ENCODE measurements at regions not wholly inside any gene's neighbourhood (a gene's known extent, or its start where the extent isn't known, plus 50 kb on each side); places are given as distances from the start of the nearest gene placed in this dataset.

- Histone ChIP-seq H3K9me3 (ENCODE audit: low read depth) (no peaks in the 10 kb centered on the region), H3K36me3 (no peaks in the 10 kb centered on the region), H3K4me3 (no peak overlapping the region), H3K27me3 (no peaks in the 10 kb centered on the region), H3K4me1 (ENCODE audit: low read depth) (peaks cover 16% of the 10 kb centered on the region), H3K27ac (no peak overlapping the region)
- DNase-seq (ENCODE audit: low read depth in 1 of 2, low spot score in 1 of 2), result no peak
- no peak for TF ChIP-seq CTCF (IDR thresholded peaks at IDR 0.05; ENCODE audit: low read depth, low read length)
These were observed 437.3 kb upstream of the SMIM21 start for GRCh38 chr18:75864816-75865215.

GRCh38 chr18:75863696-75864095 is 436.2 kb upstream of the SMIM21 start:
- TF ChIP-seq CTCF (IDR thresholded peaks at IDR 0.05; ENCODE audit: low read depth, low read length), result no peak
- Histone ChIP-seq H3K36me3 (no peaks in the 10 kb centered on the region), H3K4me1 (ENCODE audit: low read depth) (peaks cover 4% of the 10 kb centered on the region), H3K27me3 (no peaks in the 10 kb centered on the region), H3K4me3 (no peak overlapping the region), H3K9me3 (ENCODE audit: low read depth) (no peaks in the 10 kb centered on the region), H3K27ac (no peak overlapping the region)
- DNase-seq (ENCODE audit: low read depth in 1 of 2, low spot score in 1 of 2), result no peak

DNA sequence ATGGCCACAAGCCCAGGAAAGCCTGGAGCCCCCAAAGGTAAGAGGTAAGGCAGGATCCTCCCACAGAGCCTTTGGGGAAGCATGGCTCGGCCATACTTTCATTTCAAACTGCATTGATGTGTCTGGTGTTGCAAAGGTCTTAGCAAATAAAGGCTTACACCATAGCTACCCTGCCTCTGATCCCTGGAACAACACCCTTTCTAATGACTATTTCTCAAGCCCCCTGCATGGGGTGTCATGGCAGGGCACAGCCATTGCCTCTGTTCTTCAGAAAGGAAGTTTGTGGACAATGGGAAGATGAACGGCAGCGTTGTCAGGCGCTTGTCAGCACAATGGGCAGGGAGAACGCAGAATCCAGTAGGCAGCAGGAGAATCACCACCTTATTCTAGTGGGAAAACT is 435.0 kb upstream of the SMIM21 start:
- H3K4me3 ChIP-seq, result no peak overlapping the region
- no peaks in the 10 kb centered on the region for H3K9me3 ChIP-seq (ENCODE audit: low read depth)
- no peaks in the 10 kb centered on the region for H3K27me3 ChIP-seq
- H3K27ac ChIP-seq, result no peak overlapping the region
- no peak for TF ChIP-seq CTCF (IDR thresholded peaks at IDR 0.05; ENCODE audit: low read depth, low read length)
- H3K36me3 ChIP-seq, result no peaks in the 10 kb centered on the region
- H3K4me1 ChIP-seq (ENCODE audit: low read depth), result no peaks in the 10 kb centered on the region
- no peak for DNase-seq (ENCODE audit: low read depth in 1 of 2, low spot score in 1 of 2)

DNA sequence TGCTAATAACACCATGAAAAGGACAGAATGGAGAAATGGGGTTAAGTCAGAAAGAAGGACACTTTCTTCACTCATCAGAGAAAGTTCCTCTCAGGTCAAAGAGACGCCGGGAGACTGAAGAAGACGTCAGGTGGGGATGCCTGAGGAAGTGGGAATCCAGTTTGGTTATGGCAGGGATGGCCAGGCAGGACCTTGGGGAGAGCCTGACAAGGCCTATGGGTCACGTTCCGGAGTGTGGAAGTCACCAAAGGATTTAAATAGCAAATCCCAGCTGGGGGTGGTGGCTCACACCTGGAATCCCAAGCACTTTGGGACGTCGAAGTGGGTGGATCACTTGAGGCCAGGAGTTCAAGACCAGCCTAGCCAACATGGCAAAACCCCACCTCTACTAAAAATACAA is 432.7 kb upstream of the SMIM21 start:
- no peaks in the 10 kb centered on the region for H3K4me1 ChIP-seq (ENCODE audit: low read depth)
- no peak for TF ChIP-seq CTCF (IDR thresholded peaks at IDR 0.05; ENCODE audit: low read depth, low read length)
- H3K4me3 ChIP-seq, result no peak overlapping the region

DNA sequence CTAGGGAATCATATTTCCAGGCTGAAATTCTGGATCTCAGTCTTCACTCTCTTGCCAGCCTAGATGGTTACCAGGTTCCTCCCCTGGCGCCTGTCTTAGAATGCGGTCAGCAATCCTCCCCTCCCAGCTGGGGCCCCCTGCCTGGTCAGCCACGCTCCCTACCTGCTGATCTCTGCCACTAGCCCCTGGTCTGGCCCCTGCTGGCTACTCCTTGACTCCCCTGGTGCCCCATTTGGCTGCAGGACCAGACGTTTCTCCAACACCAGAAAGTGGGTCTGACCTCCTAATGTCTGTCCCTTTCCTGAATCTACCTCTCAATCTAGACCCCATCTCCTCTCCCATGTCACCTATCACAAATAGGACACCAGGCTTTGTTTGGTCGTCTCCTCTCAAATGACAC is 432.0 kb upstream of the SMIM21 start:
- no peaks in the 10 kb centered on the region for H3K36me3 ChIP-seq
- DNase-seq (ENCODE audit: low read depth in 1 of 2, low spot score in 1 of 2), result no peak

More for the DNA sequence above, 432.7 kb upstream of the SMIM21 start:
- Histone ChIP-seq H3K9me3 (ENCODE audit: low read depth) (no peaks in the 10 kb centered on the region), H3K27ac (no peak overlapping the region), H3K36me3 (no peaks in the 10 kb centered on the region), H3K27me3 (no peaks in the 10 kb centered on the region)
- no peak for DNase-seq (ENCODE audit: low read depth in 1 of 2, low spot score in 1 of 2)

More for the DNA sequence above, 432.0 kb upstream of the SMIM21 start:
- TF ChIP-seq CTCF (IDR thresholded peaks at IDR 0.05; ENCODE audit: low read depth, low read length), result no peak
- Histone ChIP-seq H3K27me3 (no peaks in the 10 kb centered on the region), H3K4me1 (ENCODE audit: low read depth) (no peaks in the 10 kb centered on the region), H3K4me3 (no peak overlapping the region), H3K27ac (no peak overlapping the region), H3K9me3 (ENCODE audit: low read depth) (no peaks in the 10 kb centered on the region)
